ENCODE measurements at regions not wholly inside any gene's neighbourhood (a gene's known extent, or its start where the extent isn't known, plus 50 kb on each side); places are given as distances from the start of the nearest gene placed in this dataset.

- DNase-seq (ENCODE audit: low spot score) = no peak
- no peak for TF ChIP-seq CTCF (IDR thresholded peaks at IDR 0.05; ENCODE audit: extremely low read depth, missing control alignments)
Measured at GRCh38 chr9:108720191-108720642, 135.6 kb downstream of the ACTL7B start.

- no peak for TF ChIP-seq CTCF (IDR thresholded peaks at IDR 0.05; ENCODE audit: extremely low read depth, missing control alignments)
- DNase-seq (ENCODE audit: low spot score) = no peak
Measured at GRCh38 chr9:108710424-108710823, 145.4 kb downstream of the ACTL7B start.

DNA sequence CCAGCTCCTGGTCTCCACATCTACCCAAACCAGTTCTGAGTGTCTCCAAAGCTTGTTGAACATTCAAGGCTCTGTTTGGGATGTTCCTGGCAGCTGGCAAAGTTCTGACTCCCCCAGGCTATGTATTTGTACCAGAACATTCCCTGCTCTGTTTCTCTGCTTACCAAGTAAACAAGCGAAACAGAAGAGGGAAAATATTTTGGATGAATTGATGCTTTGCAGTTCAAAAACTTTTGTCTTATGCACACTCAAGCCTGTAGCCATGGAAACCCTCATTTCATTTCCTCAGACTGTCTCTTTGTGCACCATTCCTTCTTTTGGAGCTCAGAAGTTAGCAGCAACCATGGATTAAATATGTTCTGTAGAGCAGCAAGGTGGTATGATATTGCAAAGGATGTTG, 145.8 kb downstream of the ACTL7B start:
- no peak for DNase-seq (ENCODE audit: low spot score)

DNA sequence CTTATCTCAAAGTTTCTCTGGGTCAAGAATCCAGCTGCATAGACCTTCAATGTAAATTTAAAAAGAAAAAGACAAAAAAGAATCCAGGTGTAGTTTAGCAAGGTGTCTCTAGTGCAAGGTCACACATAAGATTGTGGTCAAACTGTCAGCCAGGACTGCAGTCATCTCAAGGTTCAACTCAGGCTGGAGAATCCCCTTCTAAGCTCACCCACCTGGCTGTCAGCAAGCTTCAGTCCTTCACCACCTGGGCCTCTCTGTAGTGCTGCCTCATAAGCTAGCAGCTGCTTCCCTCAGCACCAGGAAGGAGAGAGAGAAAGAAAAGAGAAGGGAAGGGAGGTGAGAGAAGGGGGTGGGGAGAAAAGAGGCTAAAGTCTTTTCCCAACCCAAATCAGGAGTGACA, 146.7 kb downstream of the ACTL7B start:
- no peak for DNase-seq (ENCODE audit: low spot score)
- no peak for TF ChIP-seq CTCF (IDR thresholded peaks at IDR 0.05; ENCODE audit: extremely low read depth, missing control alignments)

More for the DNA sequence above, 145.8 kb downstream of the ACTL7B start:
- no peak for TF ChIP-seq CTCF (IDR thresholded peaks at IDR 0.05; ENCODE audit: extremely low read depth, missing control alignments)

DNA sequence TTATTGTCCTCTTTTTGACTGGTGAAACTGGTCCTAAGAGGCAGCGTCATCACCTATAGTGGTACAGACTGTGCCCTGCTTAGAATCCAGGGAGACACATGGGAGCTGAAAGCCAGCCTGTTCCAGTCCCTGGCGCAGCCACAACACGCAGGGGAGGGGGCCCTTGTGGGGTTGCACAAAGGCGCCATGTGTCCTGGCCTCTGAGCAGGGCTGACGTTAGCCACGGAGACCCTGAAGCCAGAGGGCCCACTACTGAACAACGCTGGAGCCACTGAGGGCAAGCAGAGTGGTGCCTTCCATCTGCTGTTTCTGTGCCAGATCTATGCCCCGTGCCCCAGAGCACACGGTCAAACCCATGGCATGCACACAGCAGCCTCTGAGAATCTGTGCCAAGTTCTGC, 147.3 kb downstream of the ACTL7B start:
- DNase-seq (ENCODE audit: low spot score) = no peak
- no peak for TF ChIP-seq CTCF (IDR thresholded peaks at IDR 0.05; ENCODE audit: extremely low read depth, missing control alignments)

DNA sequence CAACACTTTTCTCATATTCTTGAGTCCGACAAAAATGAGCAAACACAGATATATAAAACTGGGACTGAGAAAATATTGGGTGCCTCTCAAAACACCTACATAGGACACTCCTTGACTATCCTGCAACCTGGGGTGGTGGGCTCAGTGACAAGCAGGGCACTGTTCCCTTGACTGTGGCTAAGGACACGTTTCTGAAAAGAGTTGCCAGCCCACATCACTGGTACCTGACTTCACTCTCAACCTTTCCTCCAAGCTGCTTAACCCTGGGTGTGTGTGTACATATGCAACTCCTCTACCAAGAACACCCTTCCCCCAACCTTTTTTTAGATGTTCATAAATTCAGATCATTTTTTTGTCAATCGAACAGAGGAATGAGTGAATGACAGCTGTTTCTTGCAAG, 148.7 kb downstream of the ACTL7B start:
- no peak for TF ChIP-seq CTCF (IDR thresholded peaks at IDR 0.05; ENCODE audit: extremely low read depth, missing control alignments)

GRCh38 chr9:108704156-108704852, 151.5 kb downstream of the ACTL7B start:
- no peak for DNase-seq (ENCODE audit: low spot score)
- TF ChIP-seq CTCF (IDR thresholded peaks at IDR 0.05; ENCODE audit: extremely low read depth, missing control alignments) = no peak

More for the DNA sequence above, 148.7 kb downstream of the ACTL7B start:
- DNase-seq (ENCODE audit: low spot score) = no peak
